ENCODE measurements at regions not wholly inside any gene's neighbourhood (a gene's known extent, or its start where the extent isn't known, plus 50 kb on each side); places are given as distances from the start of the nearest gene placed in this dataset.

DNA sequence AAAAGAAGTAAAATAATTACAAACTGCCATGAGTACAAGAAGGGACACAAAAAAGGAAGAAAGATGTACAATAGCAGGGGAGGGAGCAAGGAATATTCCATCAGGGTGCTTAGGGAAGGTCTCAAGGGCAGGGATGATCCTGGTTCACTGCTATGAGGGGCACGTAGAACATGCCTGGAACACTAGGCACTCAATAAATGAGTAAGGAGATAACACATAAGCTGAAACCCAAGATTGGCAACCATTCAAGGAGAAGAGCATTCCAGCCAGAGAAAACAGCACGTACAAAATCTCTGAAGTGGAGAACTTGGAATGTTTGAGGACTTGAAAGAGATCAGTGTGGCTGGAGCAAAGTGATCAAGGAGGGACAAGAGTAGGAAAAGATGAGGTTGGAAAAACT is 103.2 kb downstream of the FAM161A start:
- Histone ChIP-seq H3K14ac (ENCODE audit: low read length in 2 of 2) (no peak overlapping the region), H3K4ac (ENCODE audit: low read depth in 1 of 2, low read length in 2 of 2) (no peak overlapping the region), H2BK12ac (ENCODE audit: low read length in 2 of 2) (no peak overlapping the region), H2BK5ac (ENCODE audit: low read depth, low read length, poor library complexity, severe bottlenecking) (no peak overlapping the region), H3K18ac (ENCODE audit: low read depth in 1 of 2, low read length in 2 of 2) (no peak overlapping the region), H2BK15ac (ENCODE audit: low read depth, poor library complexity, severe bottlenecking) (no peak overlapping the region), H3K27me3 (ENCODE audit: control insufficient read depth in 1 of 2, insufficient read depth in 1 of 2, low read length in 2 of 2) (no peaks in the 10 kb centered on the region), H4K91ac (ENCODE audit: low read length) (no peak overlapping the region), H3K9ac (ENCODE audit: low read length) (peak overlapping the region; percentile 34), H3K4me1 (ENCODE audit: control insufficient read depth, insufficient read depth, low read depth, low read length) (no peaks in the 10 kb centered on the region), H4K8ac (ENCODE audit: low read length) (no peak overlapping the region), H3K23ac (ENCODE audit: low read length in 2 of 2) (no peak overlapping the region), H3K36me3 (ENCODE audit: control insufficient read depth in 1 of 2, insufficient read depth in 2 of 2, low read depth in 1 of 2, low read length in 2 of 2) (no peaks in the 10 kb centered on the region), H3K4me3 (ENCODE audit: insufficient read depth in 1 of 2, low read depth in 1 of 2, low read length in 2 of 2) (no peak overlapping the region), H3K27ac (ENCODE audit: low read length, poor library complexity, severe bottlenecking) (no peak overlapping the region), H2AFZ (ENCODE audit: low read depth, low read length) (no peak overlapping the region), H3K4me2 (ENCODE audit: low read length, poor library complexity, severe bottlenecking) (no peak overlapping the region), H3K9me3 (ENCODE audit: control insufficient read depth, low read length) (no peaks in the 10 kb centered on the region), H3K79me1 (replicated peaks; ENCODE audit: low read length, poor library complexity, severe bottlenecking) (no peaks in the 10 kb centered on the region), H2BK120ac (ENCODE audit: low read depth, low read length) (no peak overlapping the region), H2AK5ac (ENCODE audit: low read length, severe bottlenecking) (no peak overlapping the region)
- whole genome bisulfite sequencing, result 63% methylated on average over 2 of the region's 2 CpGs
- peak; percentile 29 for DNase-seq

DNA sequence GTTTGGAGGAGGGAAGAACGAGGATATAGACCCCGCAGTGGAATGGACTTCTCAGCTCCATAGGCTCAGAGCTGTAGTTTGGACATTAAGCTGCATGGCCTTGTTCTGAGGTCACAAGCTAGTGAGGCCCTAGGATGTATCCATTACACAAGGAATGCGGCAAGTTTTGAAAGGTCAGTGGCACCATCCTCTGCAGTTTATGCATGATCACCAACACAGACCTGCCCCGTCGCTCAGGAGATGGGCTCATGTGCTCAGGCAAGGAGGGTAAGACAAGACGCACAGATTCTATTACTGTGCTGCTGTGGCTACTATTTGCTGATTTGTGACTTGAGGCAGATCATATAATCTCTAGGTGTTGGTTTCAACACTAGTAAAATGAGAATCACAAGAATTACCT is 110.9 kb downstream of the FAM161A start:
- H2BK12ac ChIP-seq (ENCODE audit: low read length in 2 of 2), result no peak overlapping the region
- H2BK5ac ChIP-seq (ENCODE audit: low read depth, low read length, poor library complexity, severe bottlenecking), result no peak overlapping the region
- H3K18ac ChIP-seq (ENCODE audit: low read depth in 1 of 2, low read length in 2 of 2), result no peak overlapping the region
- no peak overlapping the region for H2BK15ac ChIP-seq (ENCODE audit: low read depth, poor library complexity, severe bottlenecking)
- H4K91ac ChIP-seq (ENCODE audit: low read length), result no peak overlapping the region
- DNase-seq, result no peak
- H3K27ac ChIP-seq (ENCODE audit: low read length, poor library complexity, severe bottlenecking), result no peak overlapping the region
- no peak overlapping the region for H2AK5ac ChIP-seq (ENCODE audit: low read length, severe bottlenecking)
- H3K4me3 ChIP-seq (ENCODE audit: insufficient read depth in 1 of 2, low read depth in 1 of 2, low read length in 2 of 2), result no peak overlapping the region
- H3K9ac ChIP-seq (ENCODE audit: low read length), result no peak overlapping the region
- H3K36me3 ChIP-seq (ENCODE audit: control insufficient read depth in 1 of 2, insufficient read depth in 2 of 2, low read depth in 1 of 2, low read length in 2 of 2), result no peaks in the 10 kb centered on the region
- H3K4me1 ChIP-seq (ENCODE audit: control insufficient read depth, insufficient read depth, low read depth, low read length), result no peaks in the 10 kb centered on the region
- no peak overlapping the region for H2BK120ac ChIP-seq (ENCODE audit: low read depth, low read length)
- H3K27me3 ChIP-seq (ENCODE audit: control insufficient read depth in 1 of 2, insufficient read depth in 1 of 2, low read length in 2 of 2), result no peaks in the 10 kb centered on the region
- 97% methylated on average over 6 of the region's 6 CpGs for WGBS
- no peak overlapping the region for H3K4ac ChIP-seq (ENCODE audit: low read depth in 1 of 2, low read length in 2 of 2)
- no peak overlapping the region for H3K23ac ChIP-seq (ENCODE audit: low read length in 2 of 2)
- H3K4me2 ChIP-seq (ENCODE audit: low read length, poor library complexity, severe bottlenecking), result no peak overlapping the region
- no peaks in the 10 kb centered on the region for H3K9me3 ChIP-seq (ENCODE audit: control insufficient read depth, low read length)
- H2AFZ ChIP-seq (ENCODE audit: low read depth, low read length), result no peak overlapping the region
- H3K14ac ChIP-seq (ENCODE audit: low read length in 2 of 2), result no peak overlapping the region
- no peak overlapping the region for H4K8ac ChIP-seq (ENCODE audit: low read length)
- no peaks in the 10 kb centered on the region for H3K79me1 ChIP-seq (replicated peaks; ENCODE audit: low read length, poor library complexity, severe bottlenecking)

DNA sequence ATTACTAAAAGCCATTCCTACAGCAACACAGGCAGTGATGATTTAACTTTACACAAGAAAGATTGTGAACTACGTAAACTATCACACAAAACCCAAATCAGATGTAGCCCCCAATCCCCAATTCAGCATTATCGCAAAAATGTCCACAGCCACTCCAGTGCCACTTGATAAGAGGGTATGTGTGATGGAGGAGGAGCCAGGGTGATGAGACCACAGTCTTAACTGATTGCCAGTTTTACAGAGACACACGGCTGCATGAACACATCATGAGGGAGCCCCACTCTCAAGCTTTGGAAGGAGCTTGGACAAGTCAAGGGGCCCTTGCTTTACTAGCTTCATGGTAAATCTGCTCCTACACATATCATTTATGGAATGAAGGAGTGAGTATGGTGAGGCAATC is 116.0 kb downstream of the FAM161A start:
- WGBS, result 89% methylated on average over 2 of the region's 3 CpGs

DNA sequence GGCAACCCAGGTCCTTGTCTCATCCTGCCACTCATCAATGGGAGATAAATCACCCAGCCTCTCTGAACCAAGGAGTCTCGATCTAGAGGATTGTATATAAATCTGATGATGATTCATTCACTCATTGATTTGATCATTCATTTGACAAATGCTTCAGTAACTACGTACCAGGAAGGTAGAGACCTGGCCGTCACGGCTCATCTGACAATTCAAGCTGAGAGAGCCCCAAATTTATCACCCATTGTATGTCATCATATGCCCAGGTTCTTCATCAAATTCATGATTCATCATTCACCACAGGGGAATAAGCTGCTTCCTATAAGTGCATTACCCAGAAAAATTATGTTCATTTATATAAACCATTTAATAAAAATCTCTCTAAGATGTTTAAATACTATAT is 116.9 kb downstream of the FAM161A start:
- no peak overlapping the region for H2AK5ac ChIP-seq (ENCODE audit: low read length, severe bottlenecking)
- no peak overlapping the region for H2AFZ ChIP-seq (ENCODE audit: low read depth, low read length)
- no peaks in the 10 kb centered on the region for H3K27me3 ChIP-seq (ENCODE audit: control insufficient read depth in 1 of 2, insufficient read depth in 1 of 2, low read length in 2 of 2)
- no peak overlapping the region for H3K4ac ChIP-seq (ENCODE audit: low read depth in 1 of 2, low read length in 2 of 2)
- H3K23ac ChIP-seq (ENCODE audit: low read length in 2 of 2), result no peak overlapping the region
- no peak overlapping the region for H2BK120ac ChIP-seq (ENCODE audit: low read depth, low read length)
- H3K79me1 ChIP-seq (replicated peaks; ENCODE audit: low read length, poor library complexity, severe bottlenecking), result no peaks in the 10 kb centered on the region
- no peak for DNase-seq
- no peak overlapping the region for H4K91ac ChIP-seq (ENCODE audit: low read length)
- H3K14ac ChIP-seq (ENCODE audit: low read length in 2 of 2), result no peak overlapping the region
- no peak overlapping the region for H3K27ac ChIP-seq (ENCODE audit: low read length, poor library complexity, severe bottlenecking)
- H3K36me3 ChIP-seq (ENCODE audit: control insufficient read depth in 1 of 2, insufficient read depth in 2 of 2, low read depth in 1 of 2, low read length in 2 of 2), result no peaks in the 10 kb centered on the region
- WGBS, result 96% methylated on average over 3 of the region's 4 CpGs
- no peaks in the 10 kb centered on the region for H3K4me1 ChIP-seq (ENCODE audit: control insufficient read depth, insufficient read depth, low read depth, low read length)
- no peak overlapping the region for H2BK5ac ChIP-seq (ENCODE audit: low read depth, low read length, poor library complexity, severe bottlenecking)
- H3K4me2 ChIP-seq (ENCODE audit: low read length, poor library complexity, severe bottlenecking), result no peak overlapping the region
- H4K8ac ChIP-seq (ENCODE audit: low read length), result no peak overlapping the region
- no peak overlapping the region for H3K4me3 ChIP-seq (ENCODE audit: insufficient read depth in 1 of 2, low read depth in 1 of 2, low read length in 2 of 2)
- H2BK12ac ChIP-seq (ENCODE audit: low read length in 2 of 2), result no peak overlapping the region
- no peak overlapping the region for H3K9ac ChIP-seq (ENCODE audit: low read length)
- no peak overlapping the region for H2BK15ac ChIP-seq (ENCODE audit: low read depth, poor library complexity, severe bottlenecking)
- H3K18ac ChIP-seq (ENCODE audit: low read depth in 1 of 2, low read length in 2 of 2), result no peak overlapping the region
- no peaks in the 10 kb centered on the region for H3K9me3 ChIP-seq (ENCODE audit: control insufficient read depth, low read length)

More for the DNA sequence above, 116.0 kb downstream of the FAM161A start:
- Histone ChIP-seq H3K9me3 (ENCODE audit: control insufficient read depth, low read length) (no peaks in the 10 kb centered on the region), H4K8ac (ENCODE audit: low read length) (no peak overlapping the region), H2AK5ac (ENCODE audit: low read length, severe bottlenecking) (no peak overlapping the region), H3K27ac (ENCODE audit: low read length, poor library complexity, severe bottlenecking) (no peak overlapping the region), H3K9ac (ENCODE audit: low read length) (no peak overlapping the region), H2AFZ (ENCODE audit: low read depth, low read length) (no peak overlapping the region), H3K4me1 (ENCODE audit: control insufficient read depth, insufficient read depth, low read depth, low read length) (no peaks in the 10 kb centered on the region), H3K18ac (ENCODE audit: low read depth in 1 of 2, low read length in 2 of 2) (no peak overlapping the region), H3K4me2 (ENCODE audit: low read length, poor library complexity, severe bottlenecking) (no peak overlapping the region), H2BK5ac (ENCODE audit: low read depth, low read length, poor library complexity, severe bottlenecking) (no peak overlapping the region), H3K27me3 (ENCODE audit: control insufficient read depth in 1 of 2, insufficient read depth in 1 of 2, low read length in 2 of 2) (no peaks in the 10 kb centered on the region), H3K79me1 (replicated peaks; ENCODE audit: low read length, poor library complexity, severe bottlenecking) (no peaks in the 10 kb centered on the region), H2BK15ac (ENCODE audit: low read depth, poor library complexity, severe bottlenecking) (no peak overlapping the region), H3K23ac (ENCODE audit: low read length in 2 of 2) (no peak overlapping the region), H4K91ac (ENCODE audit: low read length) (no peak overlapping the region), H2BK120ac (ENCODE audit: low read depth, low read length) (no peak overlapping the region), H3K36me3 (ENCODE audit: control insufficient read depth in 1 of 2, insufficient read depth in 2 of 2, low read depth in 1 of 2, low read length in 2 of 2) (no peaks in the 10 kb centered on the region), H3K4ac (ENCODE audit: low read depth in 1 of 2, low read length in 2 of 2) (no peak overlapping the region), H3K14ac (ENCODE audit: low read length in 2 of 2) (no peak overlapping the region), H2BK12ac (ENCODE audit: low read length in 2 of 2) (no peak overlapping the region), H3K4me3 (ENCODE audit: insufficient read depth in 1 of 2, low read depth in 1 of 2, low read length in 2 of 2) (no peak overlapping the region)
- DNase-seq, result no peak

Measured in mesenchymal stem cell (in vitro differentiated cells and primary cell).